ENCODE measurements at regions not wholly inside any gene's neighbourhood (a gene's known extent, or its start where the extent isn't known, plus 50 kb on each side); places are given as distances from the start of the nearest gene placed in this dataset.

GRCh38 chr10:6881987-6882386 is 301.9 kb upstream of the PRKCQ start:
- H3K27me3 ChIP-seq (ENCODE audit: control insufficient read depth in 1 of 2, insufficient read depth in 2 of 2, low read length in 2 of 2), result peaks cover 2 to 6% of the 10 kb centered on the region in 2 experiments; a peak in 4 of 5 replicates
- no peaks in the 10 kb centered on the region for H3K79me2 ChIP-seq (ENCODE audit: insufficient read depth, low read length)
- TF ChIP-seq U2AF1 (optimal IDR thresholded peaks at IDR 0.05; ENCODE audit: low read depth, low read length) (no peak), UBTF (CRISPR knock-in tag; IDR thresholded peaks at IDR 0.05) (no peak), ARID3A (IDR thresholded peaks at IDR 0.05; ENCODE audit: low read depth, low read length) (no peak), MAFF (IDR thresholded peaks at IDR 0.05; ENCODE audit: low read depth, low read length) (no peak), HNF4A (CRISPR knock-in tag; IDR thresholded peaks at IDR 0.05) (no peak), FOXK2 (IDR thresholded peaks at IDR 0.05) (no peak), ARNT (IDR thresholded peaks at IDR 0.05) (no peak), ZNF562 (CRISPR knock-in tag; IDR thresholded peaks at IDR 0.05; ENCODE audit: borderline replicate concordance) (no peak), SUZ12 (IDR thresholded peaks at IDR 0.05; ENCODE audit: low read depth, low read length) (no peak), FOSL1 (CRISPR knock-in tag; IDR thresholded peaks at IDR 0.05; ENCODE audit: borderline replicate concordance) (no peak)
- TF ChIP-seq, protein P1, sequence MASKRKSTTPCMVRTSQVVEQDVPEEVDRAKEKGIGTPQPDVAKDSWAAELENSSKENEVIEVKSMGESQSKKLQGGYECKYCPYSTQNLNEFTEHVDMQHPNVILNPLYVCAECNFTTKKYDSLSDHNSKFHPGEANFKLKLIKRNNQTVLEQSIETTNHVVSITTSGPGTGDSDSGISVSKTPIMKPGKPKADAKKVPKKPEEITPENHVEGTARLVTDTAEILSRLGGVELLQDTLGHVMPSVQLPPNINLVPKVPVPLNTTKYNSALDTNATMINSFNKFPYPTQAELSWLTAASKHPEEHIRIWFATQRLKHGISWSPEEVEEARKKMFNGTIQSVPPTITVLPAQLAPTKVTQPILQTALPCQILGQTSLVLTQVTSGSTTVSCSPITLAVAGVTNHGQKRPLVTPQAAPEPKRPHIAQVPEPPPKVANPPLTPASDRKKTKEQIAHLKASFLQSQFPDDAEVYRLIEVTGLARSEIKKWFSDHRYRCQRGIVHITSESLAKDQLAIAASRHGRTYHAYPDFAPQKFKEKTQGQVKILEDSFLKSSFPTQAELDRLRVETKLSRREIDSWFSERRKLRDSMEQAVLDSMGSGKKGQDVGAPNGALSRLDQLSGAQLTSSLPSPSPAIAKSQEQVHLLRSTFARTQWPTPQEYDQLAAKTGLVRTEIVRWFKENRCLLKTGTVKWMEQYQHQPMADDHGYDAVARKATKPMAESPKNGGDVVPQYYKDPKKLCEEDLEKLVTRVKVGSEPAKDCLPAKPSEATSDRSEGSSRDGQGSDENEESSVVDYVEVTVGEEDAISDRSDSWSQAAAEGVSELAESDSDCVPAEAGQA (IDR thresholded peaks at IDR 0.05; ENCODE audit: low read depth), result no peak
- TF ChIP-seq, protein P1 (CRISPR knock-in tag; IDR thresholded peaks at IDR 0.05; ENCODE audit: borderline replicate concordance), result no peak
- no peak overlapping the region for H3K4me3 ChIP-seq (replicated peaks in 1 of 3; ENCODE audit: insufficient read depth in 1 of 3, low read depth in 2 of 3, low read length in 3 of 3)
- no peak overlapping the region for H2AFZ ChIP-seq (ENCODE audit: low read length)
- H4K20me1 ChIP-seq (ENCODE audit: insufficient read depth, low read length), result no peaks in the 10 kb centered on the region
- WGBS (ENCODE audit: low lambda C conversion rate), result 86% methylated on average over 1 of the region's 1 CpG
- intact Hi-C loops (cut with micrococcal nuclease; ENCODE audit: unreplicated experiment), result no loop called here
- POLR2A ChIA-PET, result no interaction called here
- ATAC-seq (no peak), FAIRE-seq (no peak), DNase-seq (ENCODE audit: low spot score) (no peak)
- H3K9ac ChIP-seq (ENCODE audit: insufficient read depth, low read depth, low read length), result no peak overlapping the region
- CTCF ChIA-PET (ENCODE audit: low intra/inter-chr PET ratio, low total read pairs), result no interaction called here
- H3K9me3 ChIP-seq (ENCODE audit: low read length), result no peaks in the 10 kb centered on the region
- H3K4me1 ChIP-seq (ENCODE audit: insufficient read depth, low read length), result no peaks in the 10 kb centered on the region
- H3K27ac ChIP-seq (ENCODE audit: extremely low read length, insufficient read depth, low read length), result no peak overlapping the region
- in situ Hi-C loops (cut with HindIII; ENCODE audit: extremely low pct_ligation_motif_present, low pct_unique_long_range_greater_than_20kb), result no loop called here
- H3K4me2 ChIP-seq (ENCODE audit: low read depth, low read length), result no peak overlapping the region
- H3K36me3 ChIP-seq (replicated peaks in 1 of 2; ENCODE audit: control insufficient read depth in 1 of 2, insufficient read depth in 2 of 2, low read length in 2 of 2), result no peaks in the 10 kb centered on the region
- no TSS peak for BruUV-seq (replicated peaks)
